HG02759 (cell line): ENCODE measurements at regions not wholly inside any gene's neighbourhood (a gene's known extent, or its start where the extent isn't known, plus 50 kb on each side); places are given as distances from the start of the nearest gene placed in this dataset.

ENCODE experiments used
- ATAC-seq: cut with Tn5 transposase; IDR thresholded peaks from one replicate; pipeline ENCODE4 v1.9.1; 2021; ENCODE audit warnings: mild to moderate bottlenecking, moderate library complexity; ENCODE audit not compliant: unreplicated experiment

- no peak for ATAC-seq
Observed at GRCh38 chr13:73201626-73202025, 142.8 kb downstream of the KLF5 start.

DNA sequence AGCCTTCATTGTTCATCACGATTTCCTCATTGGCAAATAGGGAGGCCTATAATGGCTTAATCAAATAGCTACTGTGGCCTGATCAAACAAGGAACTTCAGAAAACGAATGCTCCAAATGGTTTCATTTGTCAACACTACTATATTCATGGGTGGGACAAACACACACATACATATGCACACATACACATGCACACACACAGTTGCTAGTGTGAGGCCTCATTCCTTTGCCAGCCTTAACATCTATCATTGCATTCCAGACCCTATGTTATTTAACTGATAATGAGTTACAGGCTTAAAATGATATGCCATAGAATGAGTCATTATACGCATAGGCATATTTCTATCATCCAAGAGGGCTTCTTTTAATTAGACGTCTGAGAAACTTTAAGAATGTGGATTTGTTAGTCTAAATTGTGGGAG, 140.2 kb downstream of the KLF5 start:
- no peak for ATAC-seq

- no peak for ATAC-seq
Observed at GRCh38 chr13:73195091-73195490, 136.3 kb downstream of the KLF5 start.

DNA sequence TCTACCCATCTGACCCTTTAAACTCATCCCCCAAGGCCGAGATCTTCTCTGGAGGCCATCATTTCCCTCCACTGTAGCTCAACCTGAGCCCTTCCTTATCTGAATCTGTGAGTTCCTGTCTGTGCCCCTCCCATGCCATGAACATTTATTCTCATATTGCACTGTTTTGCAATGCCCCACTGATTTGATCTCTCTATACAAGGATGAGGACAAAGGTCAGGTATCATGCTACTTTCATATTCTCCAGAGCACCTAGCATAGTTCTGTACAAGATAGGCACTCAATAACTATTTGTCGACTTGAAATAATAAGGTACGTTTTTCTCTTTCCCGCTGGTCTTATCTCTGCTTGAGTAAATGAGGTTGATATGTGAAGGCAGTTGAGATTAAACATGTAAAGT, 135.5 kb downstream of the KLF5 start:
- ATAC-seq: no peak

DNA sequence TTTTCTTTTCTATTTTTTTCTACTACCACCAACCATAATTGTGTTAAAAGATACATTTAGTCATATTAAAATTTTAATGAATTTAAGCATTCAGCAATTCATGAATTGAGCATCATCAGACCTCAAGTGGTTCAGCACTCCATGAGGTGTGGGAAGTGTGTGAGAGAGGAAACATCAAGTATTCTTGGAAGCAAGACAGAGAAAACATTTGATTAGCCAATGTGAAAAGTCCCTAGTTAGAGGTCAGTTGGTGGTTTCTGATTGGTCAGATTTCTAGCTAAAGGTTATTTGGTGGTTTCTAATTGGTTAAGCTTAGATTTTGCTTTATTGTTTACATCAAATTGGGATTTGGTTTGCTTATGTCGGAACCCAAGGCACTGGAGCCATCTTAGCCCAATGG, 134.7 kb downstream of the KLF5 start:
- no peak for ATAC-seq

DNA sequence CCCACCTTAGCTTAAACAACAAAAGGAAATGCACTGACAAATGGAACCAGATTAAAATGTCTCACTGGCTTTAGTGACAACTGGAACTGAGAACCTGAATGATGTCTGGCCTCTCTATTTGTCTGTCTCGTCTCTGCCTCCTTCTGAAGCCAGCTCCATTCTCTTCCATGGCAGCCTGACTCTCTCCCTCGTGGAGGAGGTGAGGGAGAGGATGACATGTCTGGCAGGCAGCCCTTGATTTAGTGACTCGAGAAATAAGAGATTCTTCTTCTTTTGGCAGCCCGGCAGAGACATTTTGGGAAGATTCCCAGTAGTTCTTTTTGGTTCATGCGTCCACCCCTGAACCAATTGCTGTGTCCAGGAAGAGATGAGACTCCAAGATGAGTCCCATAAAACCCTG, 131.7 kb downstream of the KLF5 start:
- no peak for ATAC-seq

GRCh38 chr13:73189776-73190175, 131.0 kb downstream of the KLF5 start:
- no peak for ATAC-seq

DNA sequence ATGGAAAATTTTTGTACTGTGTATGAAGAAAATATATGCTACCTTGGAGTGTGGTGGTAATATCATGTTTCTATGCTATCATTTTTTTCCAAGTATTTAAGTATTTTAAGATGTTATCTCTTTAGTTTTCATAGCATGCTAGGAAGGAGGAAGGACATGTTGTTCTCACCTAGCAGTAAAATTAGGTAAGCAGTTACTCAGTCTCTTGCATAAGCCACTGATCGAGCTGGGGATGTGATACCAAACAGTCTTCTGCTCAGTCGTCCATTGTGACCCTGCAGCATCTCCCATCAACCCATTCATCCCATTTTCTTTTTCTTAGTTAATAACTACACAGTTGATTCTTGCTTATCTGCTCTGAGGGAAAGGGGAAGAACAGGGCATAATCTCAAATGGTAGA, 130.6 kb downstream of the KLF5 start:
- no peak for ATAC-seq

- ATAC-seq: no peak
Observed at GRCh38 chr13:73187106-73187505, 128.3 kb downstream of the KLF5 start.

GRCh38 chr13:73179650-73180274, 121.0 kb downstream of the KLF5 start:
- ATAC-seq: no peak

GRCh38 chr13:73177916-73178565, 119.2 kb downstream of the KLF5 start:
- no peak for ATAC-seq

- no peak for ATAC-seq
Observed at GRCh38 chr13:73177017-73177416, 118.2 kb downstream of the KLF5 start.

- ATAC-seq: no peak
Observed at GRCh38 chr13:73174521-73175010, 115.8 kb downstream of the KLF5 start.

DNA sequence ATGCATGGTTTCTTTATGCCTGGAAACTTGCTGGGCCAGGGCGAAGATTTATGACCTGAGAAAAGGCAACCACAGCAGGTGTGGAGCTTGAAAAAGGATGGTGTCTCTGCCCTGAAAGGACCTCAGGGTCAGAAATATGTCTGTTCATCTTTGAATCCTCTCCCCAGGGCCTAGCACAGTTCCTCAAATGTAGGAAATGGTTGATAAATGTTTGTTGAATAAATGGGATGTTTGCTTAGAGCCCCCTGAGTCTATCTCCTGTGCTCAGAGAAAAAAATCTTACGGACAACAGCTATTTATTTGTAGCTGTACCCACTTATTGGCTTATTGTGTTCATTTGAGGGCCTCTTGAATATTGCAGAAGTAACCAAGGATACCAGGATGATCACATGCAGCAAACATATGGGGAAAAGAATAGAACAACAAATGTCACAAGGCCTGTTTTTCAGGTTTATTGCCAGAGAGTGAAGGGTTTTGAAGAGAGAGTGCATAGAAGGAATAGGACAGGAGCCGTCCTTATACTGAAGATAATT, 114.5 kb downstream of the KLF5 start:
- ATAC-seq: no peak

GRCh38 chr13:73171926-73172325, 113.1 kb downstream of the KLF5 start:
- ATAC-seq: no peak

DNA sequence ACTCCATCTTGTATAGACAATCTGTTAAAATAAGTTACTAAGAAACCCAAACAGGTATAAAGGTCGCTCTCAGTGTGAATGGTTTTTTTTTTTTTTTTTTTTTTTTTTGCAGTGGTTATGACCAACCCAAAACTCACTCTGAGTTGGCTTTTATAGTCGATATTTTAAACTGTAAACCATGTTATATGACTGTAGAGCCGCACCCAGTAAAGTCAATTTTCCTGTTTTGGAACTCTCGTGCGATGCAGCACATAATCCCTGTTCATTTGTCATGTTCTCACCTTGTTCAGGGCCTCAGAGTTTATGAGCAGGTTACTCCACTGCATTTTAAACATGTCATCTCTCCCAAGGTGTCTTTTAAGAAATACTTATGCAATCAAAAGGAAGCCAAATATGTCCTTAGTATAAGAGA, 112.5 kb downstream of the KLF5 start:
- no peak for ATAC-seq

DNA sequence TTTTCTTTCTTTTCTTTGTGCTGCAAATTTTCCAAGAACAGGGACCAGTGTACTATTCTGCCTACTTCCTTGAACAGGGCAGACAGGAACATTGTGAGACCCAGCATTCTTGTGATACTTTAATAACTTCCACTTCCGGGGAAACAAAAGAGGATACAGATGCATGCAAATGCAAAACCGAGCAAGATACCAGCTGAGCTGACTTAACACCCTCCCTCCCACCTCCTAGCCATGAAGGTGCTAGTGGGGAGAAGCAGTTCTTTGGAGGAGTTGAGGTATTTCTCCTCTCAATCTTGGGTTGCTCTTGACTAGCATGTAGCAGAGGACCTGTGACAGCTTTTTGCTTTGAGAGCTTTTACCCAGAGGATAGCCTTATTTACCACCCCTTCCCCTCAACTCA, 111.2 kb downstream of the KLF5 start:
- no peak for ATAC-seq

GRCh38 chr13:73168953-73169401, 110.2 kb downstream of the KLF5 start:
- ATAC-seq: no peak

GRCh38 chr13:73168226-73168952, 109.6 kb downstream of the KLF5 start:
- no peak for ATAC-seq

DNA sequence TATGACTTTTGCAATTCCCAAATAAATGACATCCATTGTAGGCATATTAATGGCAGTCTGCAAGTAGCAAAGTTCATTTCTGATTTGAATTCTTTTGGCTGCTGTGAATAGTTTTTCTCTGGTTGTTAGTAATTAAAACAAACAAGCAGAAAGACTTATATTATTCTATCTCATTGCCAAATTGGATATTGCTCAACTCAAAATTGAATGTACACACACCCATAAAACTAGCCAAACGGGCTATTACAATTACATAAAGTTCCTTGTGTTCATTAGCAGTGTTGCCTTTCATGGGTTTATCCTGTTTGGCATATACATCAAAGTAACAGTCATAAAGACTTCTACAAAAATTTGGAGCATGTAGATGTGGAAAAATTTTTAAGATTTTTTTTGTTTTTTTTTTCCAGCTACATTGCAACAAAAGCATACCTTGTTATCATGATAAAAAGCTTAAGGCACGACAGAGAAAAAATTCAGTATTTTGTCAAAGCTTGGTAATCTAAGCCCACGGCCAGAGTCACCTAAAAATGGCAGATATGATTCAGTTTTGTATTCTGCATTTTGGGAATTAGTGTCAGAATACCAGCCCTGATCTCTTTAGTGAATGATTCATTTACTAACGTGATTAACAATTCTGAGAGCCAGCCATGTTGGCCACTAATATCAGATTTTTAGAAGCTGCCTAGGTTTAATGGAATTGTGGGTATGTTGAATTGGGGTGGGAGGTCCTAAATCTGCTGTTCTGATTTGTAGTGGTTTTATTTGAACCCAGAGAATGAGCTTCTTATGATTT, 108.4 kb downstream of the KLF5 start:
- no peak for ATAC-seq

GRCh38 chr13:73166204-73166603, 107.4 kb downstream of the KLF5 start:
- no peak for ATAC-seq
